GM19467 (cell line): ENCODE measurements at regions not wholly inside any gene's neighbourhood (a gene's known extent, or its start where the extent isn't known, plus 50 kb on each side); places are given as distances from the start of the nearest gene placed in this dataset.

Experiments
- ATAC-seq: cut with Tn5 transposase; IDR thresholded peaks from one replicate; pipeline ENCODE4 v1.9.1; 2021; ENCODE audit warnings: mild to moderate bottlenecking, moderate library complexity; ENCODE audit not compliant: unreplicated experiment

DNA sequence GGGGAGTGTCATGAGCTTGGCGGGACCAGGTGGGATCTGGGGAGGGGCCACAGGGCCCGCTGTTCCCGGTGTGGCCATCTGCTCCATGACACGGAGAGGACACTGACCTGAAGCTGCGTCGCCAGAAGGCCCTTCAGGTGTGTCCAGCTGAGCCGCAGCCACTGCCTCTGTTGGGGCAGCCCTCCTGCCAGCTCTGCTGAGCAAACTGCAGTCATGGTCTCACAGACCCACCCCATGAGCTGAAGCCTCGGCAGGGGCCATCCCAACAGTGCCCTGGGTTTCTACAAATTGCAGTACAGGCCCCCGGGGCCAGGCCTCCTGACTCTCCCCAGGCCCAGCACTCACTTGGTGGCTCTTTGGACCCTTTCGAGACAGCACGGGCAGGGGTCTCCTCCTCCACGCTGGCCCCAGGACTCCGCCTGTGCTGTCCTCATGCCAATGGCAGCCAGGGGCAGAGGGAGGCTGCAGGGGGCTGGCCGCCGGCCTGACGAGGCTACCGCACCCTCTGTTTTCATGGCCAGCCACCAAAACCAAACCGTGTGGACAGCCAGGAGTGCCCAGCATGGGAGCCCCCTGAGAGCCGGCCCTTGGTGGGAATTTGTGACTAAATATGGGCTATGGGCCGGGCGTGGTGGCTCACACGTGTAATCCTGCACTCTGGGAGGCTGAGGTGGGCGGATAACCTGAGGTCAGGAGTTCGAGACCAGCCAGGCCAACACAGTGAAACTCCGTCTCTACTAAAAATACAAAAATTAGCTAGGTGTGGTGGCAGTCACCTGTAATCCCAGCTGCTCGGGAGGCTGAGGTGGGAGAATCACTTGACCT is 175.2 kb upstream of the SALL3 start:
- ATAC-seq: no peak

DNA sequence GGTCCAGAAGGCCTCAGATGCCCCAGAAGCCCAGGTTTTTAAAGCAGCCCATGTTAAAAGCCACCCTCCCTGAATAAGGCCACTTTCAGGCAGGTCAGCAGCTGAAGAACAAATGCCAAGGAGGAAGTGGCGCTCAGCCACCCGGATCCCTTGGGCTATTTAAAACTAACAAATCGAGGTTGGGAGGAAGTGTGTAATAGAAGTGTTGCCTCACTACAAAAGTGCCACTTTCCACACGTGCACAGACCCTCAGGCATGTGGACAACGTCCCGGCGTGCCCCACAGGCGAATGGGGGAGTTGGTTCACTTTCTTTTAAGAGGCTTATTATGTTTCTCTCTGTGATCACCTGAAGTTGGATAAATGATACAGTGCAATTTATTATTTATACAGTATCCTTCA is 173.8 kb upstream of the SALL3 start:
- no peak for ATAC-seq

DNA sequence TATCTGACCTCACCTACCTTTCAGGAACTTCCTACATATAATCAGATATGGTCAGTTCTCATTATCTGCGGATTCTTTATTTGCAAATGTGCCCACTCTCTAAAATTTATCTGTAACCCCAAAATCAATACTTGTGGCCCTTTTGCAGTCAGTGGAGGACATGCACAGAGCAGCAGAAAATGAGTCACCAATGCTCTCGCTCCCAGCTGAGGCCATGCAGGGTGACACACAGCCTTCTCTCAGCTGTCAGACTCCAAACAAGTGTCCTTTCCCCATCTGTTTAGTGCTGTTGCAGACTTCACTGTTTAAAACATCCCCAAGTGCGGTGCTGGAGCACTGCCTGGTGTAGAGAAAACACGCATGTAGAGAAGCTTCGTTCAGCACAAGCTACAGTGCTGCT is 171.9 kb upstream of the SALL3 start:
- no peak for ATAC-seq

DNA sequence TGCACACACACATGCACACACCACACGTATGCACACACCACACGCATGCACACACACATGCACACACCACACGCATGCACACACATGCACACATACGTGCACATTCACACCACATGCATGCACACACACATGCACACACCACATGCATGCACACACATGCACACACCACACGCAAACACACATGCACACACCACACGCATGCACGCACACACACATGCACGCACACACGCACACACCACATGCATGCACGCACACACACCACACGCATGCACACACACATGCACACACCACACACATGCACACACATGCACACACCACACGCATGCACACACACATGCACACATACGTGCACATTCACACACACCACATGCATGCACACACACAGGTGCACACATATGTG is 169.8 kb upstream of the SALL3 start:
- no peak for ATAC-seq

DNA sequence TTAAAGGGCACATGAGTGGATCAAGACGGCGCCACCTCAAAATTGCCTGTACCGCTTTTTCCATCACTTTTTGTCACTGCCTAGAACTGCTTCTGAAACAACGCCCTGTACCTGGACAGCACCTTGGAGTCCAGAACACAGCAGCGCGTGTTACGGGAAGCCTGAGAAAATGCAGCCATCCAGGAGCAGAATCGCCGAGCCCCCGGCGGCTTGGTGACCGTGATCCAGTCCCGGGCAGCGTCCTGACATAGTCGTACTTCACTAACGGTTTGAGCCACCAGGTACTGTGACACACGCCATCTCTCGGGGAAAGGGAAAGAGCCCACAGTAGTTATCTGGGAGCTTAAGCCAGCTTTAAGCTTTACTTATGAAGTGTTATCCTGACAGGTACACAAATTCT is 168.9 kb upstream of the SALL3 start:
- no peak for ATAC-seq

DNA sequence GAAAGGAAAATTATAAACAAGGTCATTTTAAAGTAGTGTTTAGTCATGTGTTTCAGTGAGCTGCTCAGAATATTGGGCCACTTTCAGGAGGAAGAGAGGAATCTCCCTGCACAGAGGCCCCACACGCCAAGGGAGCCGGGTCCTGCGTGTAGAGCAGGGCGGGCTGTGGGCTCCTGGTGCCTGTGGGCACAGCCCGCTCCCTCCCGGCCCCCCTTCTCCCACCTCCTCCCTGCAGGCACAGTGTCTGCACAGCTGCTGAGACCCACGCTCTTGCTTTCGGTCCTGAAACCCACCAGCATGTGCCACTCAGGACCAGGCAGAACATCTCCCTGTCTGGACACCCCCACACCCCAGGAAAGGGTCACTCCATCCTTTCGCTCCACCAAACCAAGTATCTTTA is 167.6 kb upstream of the SALL3 start:
- ATAC-seq: no peak

DNA sequence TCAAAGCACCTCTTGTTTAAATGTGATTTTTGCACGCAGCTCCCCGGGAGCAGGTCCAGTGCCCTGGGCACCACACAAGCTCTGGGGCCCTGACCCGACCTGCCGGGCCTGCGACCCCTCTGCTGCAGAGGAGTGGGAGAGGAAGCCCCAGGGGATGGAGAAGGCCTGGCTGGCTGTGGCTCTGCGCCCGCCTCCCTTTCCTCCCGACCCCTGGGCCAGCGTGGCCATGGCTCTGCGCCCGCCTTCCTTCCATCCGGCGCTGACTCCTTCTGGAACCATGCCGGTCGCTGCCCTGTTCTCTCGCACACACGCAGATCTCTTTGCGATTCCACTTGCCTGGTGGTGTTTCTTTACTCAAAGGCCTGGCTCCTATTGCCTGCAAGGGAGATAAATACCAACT is 166.5 kb upstream of the SALL3 start:
- no peak for ATAC-seq

DNA sequence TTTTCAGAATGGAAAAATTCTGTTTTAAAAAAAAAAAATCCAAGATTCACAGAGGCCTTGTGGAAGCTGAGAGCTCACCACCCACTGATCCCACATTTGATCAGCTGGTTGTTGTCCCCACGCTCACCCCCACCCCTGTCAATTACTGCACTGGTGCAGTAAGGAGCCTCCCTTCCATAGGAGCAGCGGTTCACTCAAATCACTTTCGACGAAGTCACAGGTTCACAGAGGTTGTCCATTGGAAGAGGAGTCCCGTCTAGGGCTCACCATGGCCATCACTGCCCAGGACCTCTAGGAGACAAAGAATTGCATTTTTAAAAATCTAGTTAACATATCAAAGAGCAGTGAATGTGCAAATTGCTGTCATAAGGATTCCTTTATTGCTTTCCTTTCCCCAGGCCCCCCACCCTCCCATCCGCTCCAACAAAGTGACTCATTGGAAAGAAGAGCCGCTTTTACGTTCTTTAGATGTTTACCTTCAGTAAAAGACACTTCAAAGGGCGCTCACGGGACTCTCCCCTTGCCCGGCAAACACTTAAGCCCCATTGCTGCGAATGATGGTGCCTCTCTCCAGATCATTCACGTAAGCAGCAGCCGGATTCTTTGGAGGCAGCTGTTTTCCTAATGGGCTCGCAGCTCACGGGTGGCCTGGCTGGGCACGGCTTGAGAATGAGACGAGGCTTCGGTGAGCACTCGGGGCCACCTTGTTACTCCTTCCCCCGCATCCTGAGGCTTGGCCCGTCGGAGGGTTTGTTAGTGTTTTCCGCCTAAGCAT is 165.5 kb upstream of the SALL3 start:
- ATAC-seq: no peak

DNA sequence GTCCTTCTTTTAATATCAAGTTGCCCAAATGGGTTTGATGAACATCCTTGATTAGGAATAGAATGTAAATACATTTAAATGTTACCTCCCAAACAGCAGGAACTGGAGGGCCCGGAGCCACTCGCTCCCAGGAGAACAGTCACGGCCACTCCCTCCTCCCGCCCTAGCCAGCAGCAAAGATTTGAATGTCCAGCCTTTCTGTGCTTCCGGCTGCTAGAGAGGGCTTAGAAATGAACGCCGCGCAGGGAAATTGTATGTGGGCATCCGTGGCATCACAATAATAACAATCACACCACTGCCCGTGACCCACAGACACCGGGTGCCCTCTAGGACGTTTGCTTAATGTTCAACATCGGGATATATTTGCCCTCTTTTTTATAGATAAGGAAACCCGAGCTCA is 164.9 kb upstream of the SALL3 start:
- no peak for ATAC-seq

DNA sequence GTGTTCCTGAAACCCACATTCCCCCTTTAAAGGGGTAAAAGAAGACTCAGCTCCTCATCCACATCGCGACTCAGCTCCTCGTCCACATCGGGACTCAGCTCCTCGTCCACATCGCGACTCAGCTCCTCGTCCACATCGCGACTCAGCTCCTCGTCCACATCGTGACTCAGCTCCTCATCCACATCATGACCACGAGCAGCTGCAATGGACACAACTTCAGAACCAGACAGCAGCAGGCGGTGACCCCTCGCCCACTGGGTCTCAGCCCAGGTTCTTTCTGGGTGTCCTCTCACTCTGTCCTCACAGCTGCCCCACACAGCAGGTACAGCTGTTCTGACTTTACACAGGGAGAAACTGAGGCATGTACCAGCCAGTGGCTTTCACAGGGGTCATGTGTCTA is 163.5 kb upstream of the SALL3 start:
- no peak for ATAC-seq

DNA sequence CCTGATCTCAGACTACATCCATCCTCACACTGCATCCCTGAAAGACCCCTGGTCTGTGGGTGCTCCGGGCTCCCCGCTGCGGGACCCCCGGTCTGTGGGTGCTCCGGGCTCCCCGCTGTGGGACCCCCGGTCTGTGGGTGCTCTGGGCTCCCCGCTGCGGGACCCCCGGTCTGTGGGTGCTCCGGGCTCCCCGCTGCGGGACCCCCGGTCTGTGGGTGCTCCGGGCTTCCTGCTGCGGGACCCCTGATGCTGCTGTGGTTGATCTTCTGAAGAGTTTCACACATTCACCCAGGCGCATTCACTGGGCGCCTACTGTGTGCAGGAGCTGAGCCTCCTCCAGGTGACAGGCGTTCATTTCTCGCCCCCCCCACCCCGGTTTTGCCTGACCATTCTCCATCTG is 162.7 kb upstream of the SALL3 start:
- no peak for ATAC-seq

DNA sequence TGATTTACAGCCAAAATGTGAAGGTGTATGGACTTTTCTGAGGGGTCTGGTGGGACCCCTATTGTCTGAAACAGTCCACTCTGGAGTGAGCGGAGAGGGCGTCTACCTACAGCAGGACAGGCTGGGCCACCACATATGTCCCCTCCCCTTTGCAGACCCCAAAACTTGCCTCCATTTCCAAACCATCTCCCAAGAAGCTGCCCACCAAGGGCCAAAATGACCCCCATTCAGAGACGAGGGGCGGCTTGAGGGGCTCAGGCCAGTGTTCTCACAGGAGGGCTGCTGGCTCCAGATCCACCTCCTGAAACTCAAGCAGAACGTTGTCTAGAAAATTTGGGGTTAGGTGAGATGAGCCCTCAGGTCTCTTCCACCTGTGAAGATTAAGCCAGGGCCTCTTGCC is 161.1 kb upstream of the SALL3 start:
- ATAC-seq: no peak

DNA sequence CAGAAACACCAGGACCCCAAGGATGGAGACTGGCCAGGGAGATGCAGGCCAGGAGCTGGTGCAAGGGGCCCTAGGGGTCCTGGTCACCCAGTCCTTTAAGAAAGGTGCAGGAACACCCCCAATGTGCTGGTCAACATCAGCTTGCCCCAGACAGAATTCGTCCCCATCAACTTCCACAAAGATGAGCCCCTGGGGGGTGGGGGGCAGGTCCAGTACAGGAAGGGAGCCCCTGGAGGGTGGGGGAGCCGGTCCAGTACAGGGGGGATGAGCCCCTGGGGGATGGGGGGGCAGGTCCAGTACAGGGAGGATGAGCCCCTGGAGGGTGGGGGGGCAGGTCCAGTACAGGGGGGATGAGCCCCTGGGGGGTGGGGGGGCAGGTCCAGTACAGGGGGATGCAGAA is 160.7 kb upstream of the SALL3 start:
- no peak for ATAC-seq

DNA sequence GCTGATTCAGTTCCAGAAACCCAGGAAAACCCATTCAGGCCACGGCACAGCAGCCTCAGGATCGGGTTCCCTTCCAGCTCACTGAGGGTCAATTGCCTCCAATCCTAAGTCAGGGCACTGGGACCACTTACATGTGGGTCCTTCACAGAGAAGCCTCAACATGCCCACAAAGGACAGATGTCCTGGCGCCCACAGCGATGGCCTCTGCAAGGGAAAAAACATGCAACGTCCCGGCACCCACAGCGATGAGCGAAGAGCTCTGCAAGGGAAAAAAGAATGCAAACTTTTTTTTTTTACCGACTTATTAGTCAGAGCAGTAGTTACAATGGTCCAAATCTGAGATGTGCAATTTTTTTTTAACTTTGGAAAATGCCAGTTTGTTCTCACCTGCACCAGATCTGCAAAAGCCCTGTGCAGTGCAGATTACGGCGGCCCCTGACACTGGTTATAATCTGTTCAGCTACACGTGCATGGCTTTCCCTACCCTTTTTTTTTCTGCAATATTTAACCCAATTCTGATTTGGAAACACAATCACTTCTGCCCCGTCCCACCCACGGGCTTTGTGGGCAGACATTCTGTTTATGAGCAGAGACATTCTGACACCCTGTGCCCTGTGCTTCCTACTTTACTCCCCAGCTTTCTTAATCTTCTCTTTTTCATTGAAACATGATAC is 159.3 kb upstream of the SALL3 start:
- no peak for ATAC-seq

DNA sequence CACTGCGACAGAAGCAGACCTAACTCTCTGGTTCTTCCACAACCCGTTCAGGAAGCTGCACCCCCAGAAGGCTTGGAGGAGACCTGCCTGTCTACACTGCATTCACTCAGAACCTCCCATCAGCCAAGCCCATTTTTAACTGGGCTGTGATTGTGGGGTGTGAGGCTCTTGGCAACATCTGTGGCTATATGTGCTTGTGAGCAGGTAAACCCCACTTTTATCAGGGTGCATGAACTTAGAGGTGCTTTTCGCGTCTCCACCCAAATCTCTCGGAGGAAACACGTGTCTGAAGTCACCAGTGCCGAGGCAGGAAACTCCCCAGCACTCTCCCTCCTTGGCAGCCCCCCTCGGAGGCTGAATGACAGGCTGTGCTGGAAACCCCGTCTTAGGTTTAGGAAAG is 158.2 kb upstream of the SALL3 start:
- ATAC-seq: no peak

DNA sequence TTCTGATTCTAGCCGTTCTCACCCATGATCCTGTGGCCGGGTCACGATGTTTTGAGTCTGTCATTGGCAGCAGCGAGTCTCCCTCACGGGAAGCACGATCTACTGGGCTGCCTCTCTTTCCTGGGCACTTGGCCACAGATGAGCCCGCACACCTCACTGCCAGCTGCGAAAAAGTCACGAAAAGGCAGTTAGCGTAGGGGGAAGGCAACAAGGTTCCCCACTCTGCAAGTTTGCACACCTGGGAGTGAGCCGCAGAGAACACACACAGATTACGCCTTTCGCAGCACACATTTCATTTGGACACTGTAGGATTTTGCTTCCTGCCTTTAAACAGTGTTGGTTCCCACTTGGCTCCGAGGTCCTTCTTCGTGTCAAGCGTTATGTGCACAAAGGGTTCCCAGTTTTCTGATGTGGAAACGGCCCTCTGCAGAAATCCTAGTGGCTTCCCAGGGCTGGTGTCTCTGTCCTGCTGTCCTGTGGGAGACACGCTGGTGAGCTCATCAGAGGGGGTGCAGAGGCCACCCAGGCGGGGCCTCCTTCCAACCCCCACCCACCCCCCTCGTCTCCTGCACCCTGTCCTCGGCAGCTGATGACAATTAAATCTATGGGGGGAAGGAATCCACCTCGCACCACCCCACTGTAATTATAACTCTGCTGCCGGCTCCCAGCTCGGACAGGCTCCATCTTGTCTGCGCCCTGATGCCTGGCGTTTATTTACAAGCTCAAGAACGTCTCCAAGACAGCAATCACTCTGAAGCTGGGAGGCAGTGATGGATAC is 157.3 kb upstream of the SALL3 start:
- no peak for ATAC-seq

DNA sequence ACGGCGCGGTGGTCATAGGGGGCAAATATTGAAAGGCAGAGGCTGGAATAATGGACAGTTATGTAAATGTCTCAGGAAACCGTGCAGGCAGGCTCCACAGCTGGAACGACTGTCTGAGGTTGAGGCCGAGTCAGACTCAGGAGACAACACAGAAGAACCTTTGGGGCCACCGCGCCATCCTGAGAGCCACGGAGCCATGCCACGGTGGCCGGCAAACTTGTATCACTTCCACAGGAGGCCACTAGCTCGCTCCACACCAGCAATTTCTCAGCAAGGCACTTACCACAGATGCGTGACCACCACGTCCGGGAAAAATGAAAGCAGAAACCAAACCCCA is 156.7 kb upstream of the SALL3 start:
- ATAC-seq: no peak

DNA sequence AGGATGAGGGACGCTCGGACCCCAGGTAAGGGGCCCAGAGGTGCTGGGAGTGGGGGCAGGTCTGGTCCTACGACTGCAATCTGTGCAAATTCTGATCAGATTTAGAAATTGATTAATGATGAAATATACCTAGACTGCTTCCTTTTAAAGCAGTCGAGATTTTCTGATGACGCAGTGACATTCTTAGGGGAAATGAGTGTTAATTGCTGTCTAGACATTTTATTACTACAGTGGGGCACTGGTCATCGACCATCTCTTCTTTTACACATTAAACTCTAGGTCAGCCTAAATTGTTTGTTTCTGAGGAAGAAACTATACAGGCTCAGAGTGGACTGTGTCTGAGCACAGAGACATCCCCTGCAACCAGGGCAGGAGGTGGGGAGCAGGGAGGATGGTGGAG is 154.4 kb upstream of the SALL3 start:
- ATAC-seq: no peak

DNA sequence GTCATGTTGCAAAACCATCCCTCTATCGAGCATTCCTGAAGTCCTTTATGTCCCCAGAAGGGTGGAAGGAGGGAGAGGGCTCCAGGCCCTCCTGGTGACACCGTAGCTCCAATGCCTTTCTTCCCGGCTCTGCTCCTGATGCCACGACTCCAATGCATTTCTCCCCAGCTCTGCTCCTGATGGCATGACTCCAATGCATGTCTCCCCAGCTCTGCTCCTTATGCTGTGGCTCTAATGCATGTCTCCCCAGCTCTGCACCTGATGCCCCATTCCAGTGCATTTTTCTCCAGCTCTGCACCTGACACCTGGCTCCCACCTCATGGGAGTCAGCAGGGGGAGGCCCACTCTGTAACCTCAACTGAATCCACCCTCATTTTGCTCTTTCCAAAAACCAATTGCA is 153.0 kb upstream of the SALL3 start:
- no peak for ATAC-seq

DNA sequence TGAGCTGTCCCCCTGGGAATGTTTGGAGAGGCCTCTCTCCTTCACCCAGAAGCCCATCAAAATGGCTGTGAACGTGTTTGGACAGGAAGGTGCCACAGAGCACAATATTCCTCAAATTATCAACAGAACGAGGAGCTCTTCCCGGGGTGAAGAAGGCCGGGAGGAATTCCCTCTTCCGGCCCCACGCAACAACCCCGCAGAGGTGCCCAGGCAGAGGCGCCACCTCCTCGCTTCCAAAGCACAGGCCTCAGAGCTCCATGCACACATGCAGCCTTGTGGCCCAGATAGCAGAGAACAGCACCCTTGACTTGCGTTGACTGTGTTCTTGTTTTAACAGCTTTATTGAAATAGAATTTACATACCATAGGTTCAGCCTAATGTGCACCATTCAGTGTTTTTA is 152.5 kb upstream of the SALL3 start:
- ATAC-seq: no peak

DNA sequence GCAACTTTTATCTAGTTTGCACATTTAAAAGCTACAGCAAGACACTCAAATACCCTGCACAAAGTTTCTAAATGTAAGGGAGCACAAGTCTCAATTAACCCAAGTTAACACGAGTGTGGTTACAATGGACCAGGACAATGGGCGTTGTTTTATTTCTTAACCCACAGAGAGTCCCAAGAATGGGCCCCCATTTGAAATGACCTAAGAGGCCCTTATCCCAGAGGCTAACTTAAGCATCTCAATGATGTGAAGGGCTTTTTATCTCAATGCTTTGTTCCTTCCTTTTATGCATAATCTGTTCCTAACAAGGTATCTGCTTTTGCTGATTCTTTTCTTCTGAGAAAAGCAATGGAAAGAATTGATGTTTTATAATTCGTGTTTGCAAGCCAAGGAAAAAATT is 151.5 kb upstream of the SALL3 start:
- no peak for ATAC-seq
